ENCODE measurements at regions not wholly inside any gene's neighbourhood (a gene's known extent, or its start where the extent isn't known, plus 50 kb on each side); places are given as distances from the start of the nearest gene placed in this dataset.

- TF ChIP-seq POLR2A (IDR thresholded peaks at IDR 0.05; ENCODE audit: low read depth, low read length) (no peak), MYC (IDR thresholded peaks at IDR 0.05; ENCODE audit: low read depth, low read length) (no peak), EZH2 (IDR thresholded peaks at IDR 0.05; ENCODE audit: borderline replicate concordance, low read depth, low read length, severe bottlenecking) (no peak)
- TF ChIP-seq, protein P1, sequence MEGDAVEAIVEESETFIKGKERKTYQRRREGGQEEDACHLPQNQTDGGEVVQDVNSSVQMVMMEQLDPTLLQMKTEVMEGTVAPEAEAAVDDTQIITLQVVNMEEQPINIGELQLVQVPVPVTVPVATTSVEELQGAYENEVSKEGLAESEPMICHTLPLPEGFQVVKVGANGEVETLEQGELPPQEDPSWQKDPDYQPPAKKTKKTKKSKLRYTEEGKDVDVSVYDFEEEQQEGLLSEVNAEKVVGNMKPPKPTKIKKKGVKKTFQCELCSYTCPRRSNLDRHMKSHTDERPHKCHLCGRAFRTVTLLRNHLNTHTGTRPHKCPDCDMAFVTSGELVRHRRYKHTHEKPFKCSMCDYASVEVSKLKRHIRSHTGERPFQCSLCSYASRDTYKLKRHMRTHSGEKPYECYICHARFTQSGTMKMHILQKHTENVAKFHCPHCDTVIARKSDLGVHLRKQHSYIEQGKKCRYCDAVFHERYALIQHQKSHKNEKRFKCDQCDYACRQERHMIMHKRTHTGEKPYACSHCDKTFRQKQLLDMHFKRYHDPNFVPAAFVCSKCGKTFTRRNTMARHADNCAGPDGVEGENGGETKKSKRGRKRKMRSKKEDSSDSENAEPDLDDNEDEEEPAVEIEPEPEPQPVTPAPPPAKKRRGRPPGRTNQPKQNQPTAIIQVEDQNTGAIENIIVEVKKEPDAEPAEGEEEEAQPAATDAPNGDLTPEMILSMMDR (IDR thresholded peaks at IDR 0.05; ENCODE audit: extremely low read depth in 1 of 2, insufficient read depth in 1 of 2, low read depth in 1 of 2, low read length in 2 of 2): no peak
Observed at GRCh38 chr11:33557201-33557600, 143.4 kb downstream of the C11orf91 start.
